ENCODE measurements at regions not wholly inside any gene's neighbourhood (a gene's known extent, or its start where the extent isn't known, plus 50 kb on each side); places are given as distances from the start of the nearest gene placed in this dataset.
A peak's percentile ranks its signal among the peaks of the same experiment; 100 is the strongest.

- no peak for DNase-seq
These were observed 358.6 kb upstream of the ASIC2 start for GRCh38 chr17:33651686-33652085.

- no peak for DNase-seq
These were observed 359.8 kb upstream of the ASIC2 start for GRCh38 chr17:33652731-33653398.

- DNase-seq: no peak
These were observed 360.3 kb upstream of the ASIC2 start for GRCh38 chr17:33653399-33653788.

- DNase-seq: no peak
These were observed 364.1 kb upstream of the ASIC2 start for GRCh38 chr17:33657181-33657580.

- no peak for DNase-seq
These were observed 368.9 kb upstream of the ASIC2 start for GRCh38 chr17:33661975-33662374.

GRCh38 chr17:33664116-33664840 lies 371.2 kb upstream of the ASIC2 start:
- no peak for DNase-seq

GRCh38 chr17:33667052-33667509 lies 374.0 kb upstream of the ASIC2 start:
- DNase-seq: no peak

GRCh38 chr17:33667671-33668070 lies 374.6 kb upstream of the ASIC2 start:
- DNase-seq: no peak

GRCh38 chr17:33668516-33668915 lies 375.4 kb upstream of the ASIC2 start:
- DNase-seq: no peak

GRCh38 chr17:33671491-33671890 lies 378.4 kb upstream of the ASIC2 start:
- no peak for DNase-seq

- DNase-seq: peak; percentile 22 to 44
These were observed 381.6 kb upstream of the ASIC2 start for GRCh38 chr17:33674685-33675084.

GRCh38 chr17:33676444-33676843 lies 383.3 kb upstream of the ASIC2 start:
- no peak for DNase-seq

- DNase-seq: no peak
These were observed 386.5 kb upstream of the ASIC2 start for GRCh38 chr17:33679595-33679994.

- DNase-seq: no peak
These were observed 387.4 kb upstream of the ASIC2 start for GRCh38 chr17:33680472-33680871.

GRCh38 chr17:33682599-33682998 lies 389.5 kb upstream of the ASIC2 start:
- DNase-seq: no peak

GRCh38 chr17:33684735-33685134 lies 391.6 kb upstream of the ASIC2 start:
- peak in 1 of 2 experiments; percentile 33 for DNase-seq

- no peak for DNase-seq
These were observed 393.1 kb upstream of the ASIC2 start for GRCh38 chr17:33686171-33686570.

GRCh38 chr17:33687831-33688230 lies 394.7 kb upstream of the ASIC2 start:
- no peak for DNase-seq

GRCh38 chr17:33688771-33689170 lies 395.7 kb upstream of the ASIC2 start:
- DNase-seq: no peak

- DNase-seq: no peak
These were observed 396.6 kb upstream of the ASIC2 start for GRCh38 chr17:33689725-33690124.

- DNase-seq: no peak
These were observed 402.3 kb upstream of the ASIC2 start for GRCh38 chr17:33695431-33695830.

- DNase-seq: no peak
These were observed 403.0 kb upstream of the ASIC2 start for GRCh38 chr17:33696102-33696501.

- DNase-seq: no peak
These were observed 404.5 kb upstream of the ASIC2 start for GRCh38 chr17:33697557-33697956.

- DNase-seq: no peak
These were observed 408.8 kb upstream of the ASIC2 start for GRCh38 chr17:33701910-33702309.

- no peak for DNase-seq
These were observed 411.8 kb upstream of the ASIC2 start for GRCh38 chr17:33704856-33705255.
